ENCODE measurements at regions not wholly inside any gene's neighbourhood (a gene's known extent, or its start where the extent isn't known, plus 50 kb on each side); places are given as distances from the start of the nearest gene placed in this dataset.

- no peaks in the 10 kb centered on the region for H3K4me1 ChIP-seq (ENCODE audit: control insufficient read depth, extremely low read depth, insufficient read depth, low read length)
- no peaks in the 10 kb centered on the region for H3K9me3 ChIP-seq (replicated peaks; ENCODE audit: control insufficient read depth, insufficient read depth, low read length)
- H3K4me3 ChIP-seq (replicated peaks in 1 of 3; ENCODE audit: insufficient read depth in 1 of 3, low read depth in 1 of 3, low read length in 3 of 3), result no peak overlapping the region
- H4K20me1 ChIP-seq (replicated peaks; ENCODE audit: control insufficient read depth, extremely low read depth, insufficient read depth, low read length), result no peaks in the 10 kb centered on the region
- TF ChIP-seq EZH2 (IDR thresholded peaks at IDR 0.05; ENCODE audit: borderline replicate concordance, low read depth, low read length, severe bottlenecking) (no peak), FOS (IDR thresholded peaks at IDR 0.05; ENCODE audit: borderline replicate concordance, insufficient read depth, low read length) (no peak), GATA2 (IDR thresholded peaks at IDR 0.05; ENCODE audit: insufficient read depth, insufficient read length, low read depth, low read length) (no peak), MYC (IDR thresholded peaks at IDR 0.05; ENCODE audit: low read depth, low read length) (no peak), POLR2AphosphoS5 (IDR thresholded peaks at IDR 0.05; ENCODE audit: insufficient read depth, low read depth, low read length) (no peak), CTCF (IDR thresholded peaks at IDR 0.05; ENCODE audit: extremely low read depth in 1 of 2, insufficient read depth in 1 of 2, low read depth in 1 of 2, low read length in 2 of 2) (no peak), POLR2A (IDR thresholded peaks at IDR 0.05; ENCODE audit: low read depth, low read length) (no peak), JUN (IDR thresholded peaks at IDR 0.05; ENCODE audit: borderline replicate concordance, insufficient read depth, insufficient read length, low read depth) (no peak), MAX (IDR thresholded peaks at IDR 0.05; ENCODE audit: insufficient read depth, insufficient read length) (no peak)
- dilution Hi-C loops (cut with MboI; ENCODE audit: extremely low pct_ligation_motif_present, low sequenced_read_pairs), result no loop called here
- ChIA-PET POLR2A (no interaction called here), CTCF (no interaction called here)
- H3K9me1 ChIP-seq (replicated peaks; ENCODE audit: control insufficient read depth, extremely low read depth, insufficient read depth, low read length), result no peaks in the 10 kb centered on the region
- DNase-seq (ENCODE audit: low read depth, low spot score) (no peak), FAIRE-seq (no peak)
- no peak overlapping the region for H3K4me2 ChIP-seq (ENCODE audit: insufficient read depth, low read length)
- H2AFZ ChIP-seq (ENCODE audit: low read depth, low read length), result no peak overlapping the region
- no peak overlapping the region for H3K27ac ChIP-seq (ENCODE audit: insufficient read depth, low read depth, low read length)
- H3K9ac ChIP-seq (replicated peaks; ENCODE audit: extremely low read depth, insufficient read depth, low read length), result no peak overlapping the region
- no peaks in the 10 kb centered on the region for H3K36me3 ChIP-seq (ENCODE audit: control insufficient read depth in 2 of 2, extremely low read depth in 1 of 2, insufficient read depth in 2 of 2, low read length in 2 of 2)
- BruUV-seq (replicated peaks), result no TSS peak
- no peaks in the 10 kb centered on the region for H3K79me2 ChIP-seq (ENCODE audit: control insufficient read depth, insufficient read depth, low read length)
- H3K27me3 ChIP-seq (ENCODE audit: control insufficient read depth in 2 of 2, insufficient read depth in 2 of 2, low read length in 2 of 2), result no peaks in the 10 kb centered on the region
- intact Hi-C loops (cut with micrococcal nuclease), result no loop called here
Measured at GRCh38 chr18:61657066-61657732, 235.6 kb downstream of the RNF152 start.

Measured in endothelial cell of umbilical vein (primary cell).